ENCODE measurements at regions not wholly inside any gene's neighbourhood (a gene's known extent, or its start where the extent isn't known, plus 50 kb on each side); places are given as distances from the start of the nearest gene placed in this dataset.

GRCh38 chr2:193867454-193867853, 1672.7 kb upstream of the TMEFF2 start:
- H3K4me3 ChIP-seq (replicated peaks in 1 of 3; ENCODE audit: insufficient read depth in 1 of 3, low read depth in 1 of 3, low read length in 3 of 3), result no peak overlapping the region
- FAIRE-seq, result no peak
- H3K4me2 ChIP-seq (ENCODE audit: insufficient read depth, low read length), result no peak overlapping the region
- no peak overlapping the region for H3K27ac ChIP-seq (ENCODE audit: insufficient read depth, low read depth, low read length)
- no peaks in the 10 kb centered on the region for H3K79me2 ChIP-seq (ENCODE audit: control insufficient read depth, insufficient read depth, low read length)
- TF ChIP-seq GATA2 (IDR thresholded peaks at IDR 0.05; ENCODE audit: insufficient read depth, insufficient read length, low read depth, low read length) (no peak), POLR2A (IDR thresholded peaks at IDR 0.05; ENCODE audit: low read depth, low read length) (no peak), EZH2 (IDR thresholded peaks at IDR 0.05; ENCODE audit: borderline replicate concordance, low read depth, low read length, severe bottlenecking) (no peak), FOS (IDR thresholded peaks at IDR 0.05; ENCODE audit: borderline replicate concordance, insufficient read depth, low read length) (no peak), MYC (IDR thresholded peaks at IDR 0.05; ENCODE audit: low read depth, low read length) (no peak), POLR2AphosphoS5 (IDR thresholded peaks at IDR 0.05; ENCODE audit: insufficient read depth, low read depth, low read length) (no peak), MAX (IDR thresholded peaks at IDR 0.05; ENCODE audit: insufficient read depth, insufficient read length) (no peak), JUN (IDR thresholded peaks at IDR 0.05; ENCODE audit: borderline replicate concordance, insufficient read depth, insufficient read length, low read depth) (no peak), CTCF (IDR thresholded peaks at IDR 0.05; ENCODE audit: extremely low read depth in 1 of 2, insufficient read depth in 1 of 2, low read depth in 1 of 2, low read length in 2 of 2) (no peak)
- H3K4me1 ChIP-seq (ENCODE audit: control insufficient read depth, extremely low read depth, insufficient read depth, low read length), result no peaks in the 10 kb centered on the region
- no peaks in the 10 kb centered on the region for H4K20me1 ChIP-seq (replicated peaks; ENCODE audit: control insufficient read depth, extremely low read depth, insufficient read depth, low read length)
- intact Hi-C loops (cut with micrococcal nuclease) (no loop called here), dilution Hi-C loops (cut with MboI; ENCODE audit: extremely low pct_ligation_motif_present, low sequenced_read_pairs) (no loop called here)
- no TSS peak for BruUV-seq (replicated peaks)
- ChIA-PET POLR2A (no interaction called here), CTCF (no interaction called here)
- H3K27me3 ChIP-seq (ENCODE audit: control insufficient read depth in 2 of 2, insufficient read depth in 2 of 2, low read length in 2 of 2), result no peaks in the 10 kb centered on the region
- no peaks in the 10 kb centered on the region for H3K9me1 ChIP-seq (replicated peaks; ENCODE audit: control insufficient read depth, extremely low read depth, insufficient read depth, low read length)
- no peaks in the 10 kb centered on the region for H3K36me3 ChIP-seq (ENCODE audit: control insufficient read depth in 2 of 2, extremely low read depth in 1 of 2, insufficient read depth in 2 of 2, low read length in 2 of 2)
- H3K9ac ChIP-seq (replicated peaks; ENCODE audit: extremely low read depth, insufficient read depth, low read length), result no peak overlapping the region
- no peak overlapping the region for H2AFZ ChIP-seq (ENCODE audit: low read depth, low read length)
- no peak for DNase-seq (ENCODE audit: low read depth, low spot score)
- no peaks in the 10 kb centered on the region for H3K9me3 ChIP-seq (replicated peaks; ENCODE audit: control insufficient read depth, insufficient read depth, low read length)

Data from endothelial cell of umbilical vein (primary cell).